ENCODE measurements at regions not wholly inside any gene's neighbourhood (a gene's known extent, or its start where the extent isn't known, plus 50 kb on each side); places are given as distances from the start of the nearest gene placed in this dataset.

DNA sequence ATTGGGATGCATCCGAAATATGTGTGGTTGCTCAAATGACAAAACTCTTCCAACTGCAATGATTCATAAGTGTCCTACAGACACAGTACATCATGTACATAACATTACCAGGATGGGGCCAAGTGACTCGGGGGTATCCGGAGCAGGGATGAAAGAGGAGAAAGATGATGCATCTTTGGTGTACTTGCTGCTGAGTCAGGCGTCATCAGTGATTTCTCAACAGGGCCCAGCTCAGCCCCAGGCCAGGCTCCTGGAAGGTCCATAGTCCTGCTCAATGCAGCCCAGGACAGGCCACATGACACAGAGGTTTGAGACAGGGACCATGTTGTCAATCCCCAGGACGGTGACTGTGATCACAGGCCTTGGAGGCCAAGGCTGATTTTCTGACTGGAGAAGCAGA lies 59.3 kb downstream of the GGTLC2 start:
- no peak overlapping the region for H3K4me2 ChIP-seq (ENCODE audit: low read length)
- no peaks in the 10 kb centered on the region for H3K9me2 ChIP-seq (ENCODE audit: insufficient read depth, low read length)
- H3K9ac ChIP-seq (ENCODE audit: low read length): no peak overlapping the region
- no peak overlapping the region for H2AFZ ChIP-seq (ENCODE audit: low read depth, low read length)
- H3K27ac ChIP-seq (ENCODE audit: low read length): no peak overlapping the region
- no peaks in the 10 kb centered on the region for H4K20me1 ChIP-seq (ENCODE audit: insufficient read depth)
- no peaks in the 10 kb centered on the region for H3K27me3 ChIP-seq (ENCODE audit: insufficient read depth, low read depth, low read length)
- H3F3A ChIP-seq (ENCODE audit: insufficient read depth, low read length, poor library complexity, severe bottlenecking): no peaks in the 10 kb centered on the region
- no peak overlapping the region for H3K4me3 ChIP-seq (ENCODE audit: low read length)
- TF ChIP-seq SMC3 (conservative IDR thresholded peaks at IDR 0.05; ENCODE audit: poor library complexity): no peak
- no peak for TF ChIP-seq RAD21 (conservative IDR thresholded peaks at IDR 0.05)
- no peak for TF ChIP-seq MXI1 (conservative IDR thresholded peaks at IDR 0.05; ENCODE audit: poor library complexity, severe bottlenecking)
- no peak for TF ChIP-seq EP300 (conservative IDR thresholded peaks at IDR 0.05; ENCODE audit: poor library complexity, severe bottlenecking)
- TF ChIP-seq, protein P1, sequence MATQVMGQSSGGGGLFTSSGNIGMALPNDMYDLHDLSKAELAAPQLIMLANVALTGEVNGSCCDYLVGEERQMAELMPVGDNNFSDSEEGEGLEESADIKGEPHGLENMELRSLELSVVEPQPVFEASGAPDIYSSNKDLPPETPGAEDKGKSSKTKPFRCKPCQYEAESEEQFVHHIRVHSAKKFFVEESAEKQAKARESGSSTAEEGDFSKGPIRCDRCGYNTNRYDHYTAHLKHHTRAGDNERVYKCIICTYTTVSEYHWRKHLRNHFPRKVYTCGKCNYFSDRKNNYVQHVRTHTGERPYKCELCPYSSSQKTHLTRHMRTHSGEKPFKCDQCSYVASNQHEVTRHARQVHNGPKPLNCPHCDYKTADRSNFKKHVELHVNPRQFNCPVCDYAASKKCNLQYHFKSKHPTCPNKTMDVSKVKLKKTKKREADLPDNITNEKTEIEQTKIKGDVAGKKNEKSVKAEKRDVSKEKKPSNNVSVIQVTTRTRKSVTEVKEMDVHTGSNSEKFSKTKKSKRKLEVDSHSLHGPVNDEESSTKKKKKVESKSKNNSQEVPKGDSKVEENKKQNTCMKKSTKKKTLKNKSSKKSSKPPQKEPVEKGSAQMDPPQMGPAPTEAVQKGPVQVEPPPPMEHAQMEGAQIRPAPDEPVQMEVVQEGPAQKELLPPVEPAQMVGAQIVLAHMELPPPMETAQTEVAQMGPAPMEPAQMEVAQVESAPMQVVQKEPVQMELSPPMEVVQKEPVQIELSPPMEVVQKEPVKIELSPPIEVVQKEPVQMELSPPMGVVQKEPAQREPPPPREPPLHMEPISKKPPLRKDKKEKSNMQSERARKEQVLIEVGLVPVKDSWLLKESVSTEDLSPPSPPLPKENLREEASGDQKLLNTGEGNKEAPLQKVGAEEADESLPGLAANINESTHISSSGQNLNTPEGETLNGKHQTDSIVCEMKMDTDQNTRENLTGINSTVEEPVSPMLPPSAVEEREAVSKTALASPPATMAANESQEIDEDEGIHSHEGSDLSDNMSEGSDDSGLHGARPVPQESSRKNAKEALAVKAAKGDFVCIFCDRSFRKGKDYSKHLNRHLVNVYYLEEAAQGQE (IDR thresholded peaks at IDR 0.05; ENCODE audit: borderline replicate concordance): no peak
- TF ChIP-seq EZH2 (IDR thresholded peaks at IDR 0.05; ENCODE audit: borderline replicate concordance, insufficient read depth, low read length, poor library complexity, severe bottlenecking): no peak
- TF ChIP-seq POLR2AphosphoS5 (IDR thresholded peaks at IDR 0.05): no peak
- TF ChIP-seq, protein P2, sequence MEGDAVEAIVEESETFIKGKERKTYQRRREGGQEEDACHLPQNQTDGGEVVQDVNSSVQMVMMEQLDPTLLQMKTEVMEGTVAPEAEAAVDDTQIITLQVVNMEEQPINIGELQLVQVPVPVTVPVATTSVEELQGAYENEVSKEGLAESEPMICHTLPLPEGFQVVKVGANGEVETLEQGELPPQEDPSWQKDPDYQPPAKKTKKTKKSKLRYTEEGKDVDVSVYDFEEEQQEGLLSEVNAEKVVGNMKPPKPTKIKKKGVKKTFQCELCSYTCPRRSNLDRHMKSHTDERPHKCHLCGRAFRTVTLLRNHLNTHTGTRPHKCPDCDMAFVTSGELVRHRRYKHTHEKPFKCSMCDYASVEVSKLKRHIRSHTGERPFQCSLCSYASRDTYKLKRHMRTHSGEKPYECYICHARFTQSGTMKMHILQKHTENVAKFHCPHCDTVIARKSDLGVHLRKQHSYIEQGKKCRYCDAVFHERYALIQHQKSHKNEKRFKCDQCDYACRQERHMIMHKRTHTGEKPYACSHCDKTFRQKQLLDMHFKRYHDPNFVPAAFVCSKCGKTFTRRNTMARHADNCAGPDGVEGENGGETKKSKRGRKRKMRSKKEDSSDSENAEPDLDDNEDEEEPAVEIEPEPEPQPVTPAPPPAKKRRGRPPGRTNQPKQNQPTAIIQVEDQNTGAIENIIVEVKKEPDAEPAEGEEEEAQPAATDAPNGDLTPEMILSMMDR (IDR thresholded peaks at IDR 0.05; ENCODE audit: poor library complexity, severe bottlenecking): no peak
- no peak for TF ChIP-seq TAF1 (IDR thresholded peaks at IDR 0.05; ENCODE audit: low read depth)
- no peaks in the 10 kb centered on the region for H3K79me2 ChIP-seq (replicated peaks; ENCODE audit: insufficient read depth, low read length)
- no peaks in the 10 kb centered on the region for H3K36me3 ChIP-seq (ENCODE audit: insufficient read depth, low read length)
- no peaks in the 10 kb centered on the region for H3K9me3 ChIP-seq (ENCODE audit: low read length)

DNA sequence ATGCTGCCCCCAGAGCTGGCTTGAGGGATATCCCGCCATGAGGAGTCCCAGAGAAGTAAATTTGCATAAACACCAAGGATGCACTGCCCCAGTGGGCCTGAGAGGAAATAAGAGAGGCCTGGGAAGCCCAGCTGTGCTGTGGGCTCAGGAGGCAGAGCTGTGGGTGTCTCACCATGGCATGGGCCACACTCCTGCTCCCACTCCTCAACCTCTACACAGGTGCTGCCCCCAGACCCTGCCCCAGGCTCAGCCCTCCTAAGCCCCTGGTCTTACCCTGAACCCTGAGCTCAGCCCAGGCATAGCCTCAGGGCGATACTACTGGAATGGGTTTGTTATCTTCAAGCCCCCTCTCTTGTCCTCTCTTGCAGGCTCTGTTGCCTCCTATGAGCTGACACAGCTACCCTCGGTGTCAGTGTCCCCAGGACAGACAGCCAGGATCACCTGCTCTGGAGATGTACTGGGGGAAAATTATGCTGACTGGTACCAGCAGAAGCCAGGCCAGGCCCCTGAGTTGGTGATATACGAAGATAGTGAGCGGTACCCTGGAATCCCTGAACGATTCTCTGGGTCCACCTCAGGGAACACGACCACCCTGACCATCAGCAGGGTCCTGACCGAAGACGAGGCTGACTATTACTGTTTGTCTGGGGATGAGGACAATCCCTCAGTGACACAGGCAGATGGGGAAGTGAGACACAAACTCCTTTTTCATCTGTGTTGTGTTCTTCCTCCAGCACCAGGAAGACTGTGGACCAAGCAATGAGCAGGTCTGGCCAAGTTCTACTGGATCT lies 59.9 kb downstream of the GGTLC2 start:
- no peak overlapping the region for H3K27ac ChIP-seq (ENCODE audit: low read length)
- no peaks in the 10 kb centered on the region for H3K27me3 ChIP-seq (ENCODE audit: insufficient read depth, low read depth, low read length)
- no peaks in the 10 kb centered on the region for H3F3A ChIP-seq (ENCODE audit: insufficient read depth, low read length, poor library complexity, severe bottlenecking)
- H3K9ac ChIP-seq (ENCODE audit: low read length): no peak overlapping the region
- no peak overlapping the region for H3K4me2 ChIP-seq (ENCODE audit: low read length)
- no peak overlapping the region for H2AFZ ChIP-seq (ENCODE audit: low read depth, low read length)
- H3K9me2 ChIP-seq (ENCODE audit: insufficient read depth, low read length): no peaks in the 10 kb centered on the region
- H4K20me1 ChIP-seq (ENCODE audit: insufficient read depth): no peaks in the 10 kb centered on the region
- no peak overlapping the region for H3K4me3 ChIP-seq (ENCODE audit: low read length)
- no peaks in the 10 kb centered on the region for H3K9me3 ChIP-seq (ENCODE audit: low read length)
- no peaks in the 10 kb centered on the region for H3K36me3 ChIP-seq (ENCODE audit: insufficient read depth, low read length)
- TF ChIP-seq POLR2AphosphoS5 (IDR thresholded peaks at IDR 0.05) (no peak), EP300 (conservative IDR thresholded peaks at IDR 0.05; ENCODE audit: poor library complexity, severe bottlenecking) (no peak), MXI1 (conservative IDR thresholded peaks at IDR 0.05; ENCODE audit: poor library complexity, severe bottlenecking) (no peak), TAF1 (IDR thresholded peaks at IDR 0.05; ENCODE audit: low read depth) (no peak), RAD21 (conservative IDR thresholded peaks at IDR 0.05) (no peak)
- no peaks in the 10 kb centered on the region for H3K79me2 ChIP-seq (replicated peaks; ENCODE audit: insufficient read depth, low read length)

Measured in neural cell (in vitro differentiated cells).